Hepatocyte (in vitro differentiated cells): ENCODE measurements at regions not wholly inside any gene's neighbourhood (a gene's known extent, or its start where the extent isn't known, plus 50 kb on each side); places are given as distances from the start of the nearest gene placed in this dataset.

ENCODE experiments used
- EZH2 ChIP-seq: fragments of 200-600 bp; sonication (generic); IDR thresholded peaks from 2 replicates; pipeline ENCODE4 v1.6.1; 2016; ENCODE audit warnings: antibody characterized with exemption, mild to moderate bottlenecking, borderline replicate concordance
- TF ChIP-seq, protein P1 (sequence below): fragments of 200-600 bp; sonication (generic); IDR thresholded peaks from 2 replicates; pipeline ENCODE4 v1.5.1; 2016; ENCODE audit warnings: antibody characterized with exemption, mild to moderate bottlenecking; ENCODE audit not compliant: poor library complexity

DNA sequence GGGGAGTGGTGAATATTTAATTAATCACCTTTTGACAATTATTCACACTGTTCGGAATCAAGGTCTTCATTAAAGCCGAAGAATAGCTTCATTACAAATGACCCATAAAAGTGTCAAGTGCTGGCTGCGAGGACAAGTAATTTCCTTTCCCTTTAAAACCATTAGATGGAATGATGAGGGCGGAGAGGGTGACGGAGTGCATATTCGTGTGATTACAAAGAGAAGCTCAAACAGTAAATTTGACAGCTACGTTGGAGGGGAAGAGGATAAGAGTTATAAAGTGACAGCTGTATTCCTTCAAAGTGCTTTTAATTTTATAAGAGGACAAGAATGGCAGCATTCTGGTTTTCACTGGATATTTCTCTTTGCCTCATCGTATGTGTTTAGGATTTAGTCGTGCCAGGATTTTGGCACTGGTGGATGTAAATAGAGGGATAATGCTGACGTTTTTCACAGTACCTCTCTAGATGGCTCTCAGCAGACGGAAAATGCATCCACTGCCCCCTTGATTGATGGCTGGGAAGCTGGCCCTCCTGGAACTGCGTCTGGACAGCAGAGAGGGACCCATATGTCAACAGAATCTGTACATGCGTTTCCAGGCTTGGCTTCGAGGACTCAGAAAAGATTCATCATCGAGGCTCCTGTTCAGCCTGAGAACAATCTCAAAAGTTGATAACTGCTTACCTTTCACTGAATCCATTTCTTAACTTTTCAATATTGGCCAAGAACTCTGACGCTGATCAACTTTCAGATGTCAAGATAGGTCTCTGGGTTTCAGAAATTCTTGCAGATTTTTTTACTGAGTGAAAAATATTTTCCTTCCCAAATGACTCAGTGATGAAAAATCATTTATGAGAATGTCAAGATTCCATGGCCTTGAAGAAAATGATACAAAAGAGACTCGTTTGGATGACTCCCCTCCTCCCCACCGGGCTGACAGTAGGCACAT, 50.4 kb upstream of the IRX2 start:
- TF ChIP-seq, protein P1, sequence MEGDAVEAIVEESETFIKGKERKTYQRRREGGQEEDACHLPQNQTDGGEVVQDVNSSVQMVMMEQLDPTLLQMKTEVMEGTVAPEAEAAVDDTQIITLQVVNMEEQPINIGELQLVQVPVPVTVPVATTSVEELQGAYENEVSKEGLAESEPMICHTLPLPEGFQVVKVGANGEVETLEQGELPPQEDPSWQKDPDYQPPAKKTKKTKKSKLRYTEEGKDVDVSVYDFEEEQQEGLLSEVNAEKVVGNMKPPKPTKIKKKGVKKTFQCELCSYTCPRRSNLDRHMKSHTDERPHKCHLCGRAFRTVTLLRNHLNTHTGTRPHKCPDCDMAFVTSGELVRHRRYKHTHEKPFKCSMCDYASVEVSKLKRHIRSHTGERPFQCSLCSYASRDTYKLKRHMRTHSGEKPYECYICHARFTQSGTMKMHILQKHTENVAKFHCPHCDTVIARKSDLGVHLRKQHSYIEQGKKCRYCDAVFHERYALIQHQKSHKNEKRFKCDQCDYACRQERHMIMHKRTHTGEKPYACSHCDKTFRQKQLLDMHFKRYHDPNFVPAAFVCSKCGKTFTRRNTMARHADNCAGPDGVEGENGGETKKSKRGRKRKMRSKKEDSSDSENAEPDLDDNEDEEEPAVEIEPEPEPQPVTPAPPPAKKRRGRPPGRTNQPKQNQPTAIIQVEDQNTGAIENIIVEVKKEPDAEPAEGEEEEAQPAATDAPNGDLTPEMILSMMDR = no peak
- no peak for TF ChIP-seq EZH2
